Calu3 (cell line): ENCODE measurements at regions not wholly inside any gene's neighbourhood (a gene's known extent, or its start where the extent isn't known, plus 50 kb on each side); places are given as distances from the start of the nearest gene placed in this dataset.

Source experiments
- BruUV-seq: library from RNA; stranded (reverse); fragments of 400-500 nt; replicated peaks from 2 replicates; lab custom pipeline; 2021; lab: Mats Ljungman, UMichigan
- CTCF ChIA-PET: fragments of 300-600 bp; sonication (Branson Sonifier 250); formaldehyde crosslinking; loops from one replicate; lab custom pipeline; 2022; ENCODE audit warnings: antibody characterized with exemption; lab: Charles Lee
- DNase-seq: peaks from one replicate; pipeline ENCODE4 v3.0.0; 2022
- H3K27ac Mint-ChIP-seq: one replicate; pipeline ENCODE4 v1.8.0; 2022; ENCODE audit warnings: mixed read lengths; ENCODE audit not compliant: unreplicated experiment
- H3K27me3 Mint-ChIP-seq: one replicate; pipeline ENCODE4 v1.8.0; 2022; ENCODE audit warnings: mixed read lengths; ENCODE audit not compliant: unreplicated experiment
- H3K36me3 Mint-ChIP-seq: one replicate; pipeline ENCODE4 v1.8.0; 2022; ENCODE audit warnings: mild to moderate bottlenecking, moderate library complexity, mixed read lengths; ENCODE audit not compliant: insufficient read depth, unreplicated experiment
- H3K4me1 Mint-ChIP-seq: one replicate; pipeline ENCODE4 v1.8.0; 2022; ENCODE audit warnings: mild to moderate bottlenecking, low read depth, mixed read lengths; ENCODE audit not compliant: unreplicated experiment
- H3K4me3 Mint-ChIP-seq: one replicate; pipeline ENCODE4 v1.8.0; 2022; ENCODE audit warnings: mild to moderate bottlenecking, low read depth, moderate library complexity, mixed read lengths; ENCODE audit not compliant: unreplicated experiment
- H3K9me3 Mint-ChIP-seq: one replicate; pipeline ENCODE4 v1.8.0; 2022; ENCODE audit warnings: low read depth, mixed read lengths; ENCODE audit not compliant: unreplicated experiment
- CTCF ChIP-seq: fragments of 200-600 bp; IDR thresholded peaks from one replicate; pipeline ENCODE4 v1.8.0; 2022; ENCODE audit warnings: antibody characterized with exemption; ENCODE audit not compliant: unreplicated experiment
- intact Hi-C: fragments of 100-400 bp; cut with micrococcal nuclease; formaldehyde crosslinking; loops from one replicate; pipeline ENCODE4 v1.10.0; 2022; ENCODE audit not compliant: unreplicated experiment

- Mint-ChIP-seq H3K27ac (no peak overlapping the region), H3K4me3 (no peak overlapping the region), H3K27me3 (no peaks in the 10 kb centered on the region), H3K9me3 (no peaks in the 10 kb centered on the region), H3K36me3 (no peaks in the 10 kb centered on the region), H3K4me1 (no peaks in the 10 kb centered on the region)
- intact Hi-C loops, result loop anchor here (5.0 kb wide), 1 partner anchor 65 kb away; no protein-coding TSS in a partner anchor
- no peak for TF ChIP-seq CTCF
- BruUV-seq, result no TSS peak
- CTCF ChIA-PET, result interaction anchor here (0.7 to 1.1 kb wide), 3 partner anchors 38 to 134 kb away, joined by 3 to 6 read pairs (median 3); no protein-coding TSS in a partner anchor
- DNase-seq, result no peak
Observed at GRCh38 chr20:22452442-22453011, 131.8 kb downstream of the FOXA2 start.

GRCh38 chr20:22450537-22450936, 133.8 kb downstream of the FOXA2 start:
- BruUV-seq, result no TSS peak
- intact Hi-C loops, result loop anchor here (5.0 kb wide), 1 partner anchor 63 kb away; no protein-coding TSS in a partner anchor

DNA sequence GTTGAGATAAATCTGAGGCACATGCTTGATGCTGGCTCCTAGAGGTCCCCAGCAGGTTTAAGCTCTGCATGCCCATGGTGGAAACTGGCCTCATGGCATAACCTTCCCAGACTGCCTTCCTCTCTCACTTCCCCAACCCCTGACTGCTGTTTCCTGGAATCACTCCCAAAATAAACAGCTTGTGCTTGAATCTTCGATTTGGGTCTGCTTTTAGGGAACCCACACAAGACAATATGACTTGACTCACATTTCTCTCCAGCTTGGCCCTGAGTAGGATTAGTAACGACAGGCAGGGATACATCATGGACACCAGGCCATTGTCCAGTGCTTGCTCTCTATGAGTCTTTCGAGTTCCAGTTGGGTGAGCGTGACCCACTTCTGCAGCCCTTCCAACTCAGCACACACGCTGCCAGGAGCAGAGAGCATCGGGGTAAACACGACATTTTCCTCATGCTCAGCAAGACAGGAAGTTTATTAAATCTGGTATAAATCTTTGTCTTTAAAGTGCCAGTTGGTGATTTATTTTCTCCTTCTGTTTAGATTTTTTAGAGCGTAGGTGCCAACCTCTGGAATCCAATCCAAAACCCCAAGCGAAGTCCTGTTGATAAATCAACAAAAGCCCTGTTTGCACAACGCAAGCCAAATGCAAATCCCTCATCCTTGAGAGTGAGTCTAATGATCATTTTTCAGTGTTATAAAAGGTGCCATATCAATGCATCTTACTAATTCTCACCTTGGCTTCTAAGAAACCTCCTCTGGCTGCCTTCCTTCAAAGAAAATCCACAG, 135.0 kb downstream of the FOXA2 start:
- Mint-ChIP-seq H3K4me3 (no peak overlapping the region), H3K9me3 (no peaks in the 10 kb centered on the region), H3K4me1 (no peaks in the 10 kb centered on the region), H3K27ac (no peak overlapping the region), H3K36me3 (no peaks in the 10 kb centered on the region), H3K27me3 (no peaks in the 10 kb centered on the region)
- BruUV-seq, result no TSS peak
- DNase-seq, result no peak
- TF ChIP-seq CTCF, result no peak
- CTCF ChIA-PET, result no interaction called here
- intact Hi-C loops, result no loop called here

More at GRCh38 chr20:22450537-22450936, 133.8 kb downstream of the FOXA2 start:
- Mint-ChIP-seq H3K9me3 (no peaks in the 10 kb centered on the region), H3K27me3 (no peaks in the 10 kb centered on the region), H3K27ac (no peak overlapping the region), H3K4me1 (no peaks in the 10 kb centered on the region), H3K4me3 (no peak overlapping the region), H3K36me3 (no peaks in the 10 kb centered on the region)
- TF ChIP-seq CTCF, result no peak
- CTCF ChIA-PET, result no interaction called here
- no peak for DNase-seq

DNA sequence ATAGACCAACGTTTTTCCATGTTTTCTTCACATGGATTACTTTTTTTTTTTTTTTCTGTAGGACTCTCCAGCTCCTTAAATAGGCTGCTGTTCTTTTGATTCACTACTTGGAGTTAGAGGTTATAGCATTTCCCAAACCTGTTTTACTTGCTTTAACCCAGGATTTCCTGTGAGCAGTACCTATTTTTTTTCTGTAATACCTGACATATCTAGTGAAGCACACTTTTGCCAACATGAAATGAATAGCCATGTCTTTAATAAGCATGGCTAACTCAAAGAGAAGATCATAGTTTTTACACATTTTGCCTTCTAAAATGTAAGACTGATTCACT, 137.0 kb downstream of the FOXA2 start:
- BruUV-seq, result no TSS peak
- no peaks in the 10 kb centered on the region for H3K27me3 Mint-ChIP-seq
- no peaks in the 10 kb centered on the region for H3K4me1 Mint-ChIP-seq
- H3K4me3 Mint-ChIP-seq, result no peak overlapping the region
- H3K27ac Mint-ChIP-seq, result no peak overlapping the region
- intact Hi-C loops, result no loop called here
- no peak for DNase-seq
- TF ChIP-seq CTCF, result no peak
- CTCF ChIA-PET, result no interaction called here
- H3K36me3 Mint-ChIP-seq, result no peaks in the 10 kb centered on the region
- no peaks in the 10 kb centered on the region for H3K9me3 Mint-ChIP-seq
